Limb (tissue), 2 donors: ENCODE measurements at regions not wholly inside any gene's neighbourhood (a gene's known extent, or its start where the extent isn't known, plus 50 kb on each side); places are given as distances from the start of the nearest gene placed in this dataset.

ENCODE experiments used
- DNase-seq, 2 donors: peaks; one replicate each; pipeline ENCODE4 v3.0.0-alpha.2; 2016; ENCODE audit errors: extremely low spot score in 2 of 2

- no peak for DNase-seq
Observed at GRCh38 chr6:28696167-28696566, 170.5 kb downstream of the GPX5 start.

GRCh38 chr6:28696682-28697081 is 171.0 kb downstream of the GPX5 start:
- no peak for DNase-seq

- DNase-seq: no peak
Observed at GRCh38 chr6:28707387-28708282, 182.0 kb downstream of the GPX5 start.

GRCh38 chr6:28709478-28710349 is 184.0 kb downstream of the GPX5 start:
- no peak for DNase-seq

GRCh38 chr6:28710466-28711191 is 184.9 kb downstream of the GPX5 start:
- DNase-seq: no peak

- DNase-seq: no peak
Observed at GRCh38 chr6:28711325-28711724, 185.6 kb downstream of the GPX5 start.

- no peak for DNase-seq
Observed at GRCh38 chr6:28711788-28712341, 186.2 kb downstream of the GPX5 start.

- no peak for DNase-seq
Observed at GRCh38 chr6:28712982-28713381, 187.3 kb downstream of the GPX5 start.

- DNase-seq: no peak
Observed at GRCh38 chr6:28719275-28719940, 193.7 kb downstream of the GPX5 start.

- no peak for DNase-seq
Observed at GRCh38 chr6:28720357-28721231, 194.9 kb downstream of the GPX5 start.

GRCh38 chr6:28721372-28721771 is 195.7 kb downstream of the GPX5 start:
- no peak for DNase-seq

GRCh38 chr6:28724395-28724794 is 198.7 kb downstream of the GPX5 start:
- no peak for DNase-seq

GRCh38 chr6:28725274-28725809 is 198.4 kb downstream of the TRIM27 start:
- no peak for DNase-seq

- DNase-seq: no peak
Observed at GRCh38 chr6:28725890-28726348, 197.9 kb downstream of the TRIM27 start.

- no peak for DNase-seq
Observed at GRCh38 chr6:28726569-28727309, 197.0 kb downstream of the TRIM27 start.

- no peak for DNase-seq
Observed at GRCh38 chr6:28727559-28728211, 196.1 kb downstream of the TRIM27 start.

- no peak for DNase-seq
Observed at GRCh38 chr6:28729501-28730402, 194.0 kb downstream of the TRIM27 start.
